Dendritic cell treated with granulocyte-macrophage colony-stimulating factor and Interleukin-4, amounts not matched to agents 40 ng/mL and 50 ng/mL, for 4 days (primary cell): ENCODE measurements at regions not wholly inside any gene's neighbourhood (a gene's known extent, or its start where the extent isn't known, plus 50 kb on each side); places are given as distances from the start of the nearest gene placed in this dataset.
"Not testable (repeated sequence)": the region's sequence is repeated elsewhere in the genome, so short reads cannot be mapped to it uniquely, and the experiment has no call there.

Experiments used
- H3K27ac Mint-ChIP-seq: one replicate; pipeline ENCODE4 v1.8.0; 2022; ENCODE audit warnings: mild to moderate bottlenecking, mixed read lengths
- H3K27me3 Mint-ChIP-seq: one replicate; pipeline ENCODE4 v1.8.0; 2022; ENCODE audit warnings: mild to moderate bottlenecking, mixed read lengths
- H3K36me3 Mint-ChIP-seq: one replicate; pipeline ENCODE4 v1.8.0; 2022; ENCODE audit warnings: low read depth, mixed read lengths
- H3K4me1 Mint-ChIP-seq: one replicate; pipeline ENCODE4 v1.8.0; 2022; ENCODE audit warnings: low read depth, mixed read lengths
- H3K4me3 Mint-ChIP-seq: one replicate; pipeline ENCODE4 v1.8.0; 2022; ENCODE audit warnings: mild to moderate bottlenecking, moderate library complexity, mixed read lengths
- H3K9me3 Mint-ChIP-seq: one replicate; pipeline ENCODE4 v1.8.0; 2022; ENCODE audit warnings: mixed read lengths
- intact Hi-C: fragments of 100-400 bp; cut with micrococcal nuclease; formaldehyde crosslinking; loops from one replicate; pipeline ENCODE4 v1.15.0; 2022

- Mint-ChIP-seq H3K9me3 (no peaks in the 10 kb centered on the region), H3K36me3 (no peaks in the 10 kb centered on the region), H3K4me3 (no peak overlapping the region), H3K27ac (no peak overlapping the region), H3K27me3 (no peaks in the 10 kb centered on the region), H3K4me1 (peaks cover 16% of the 10 kb centered on the region)
- intact Hi-C loops = no loop called here
Measured at GRCh38 chrX:150063674-150064073, 125.4 kb upstream of the EOLA2 start.

- intact Hi-C loops = no loop called here
- Mint-ChIP-seq H3K4me1 (no peaks in the 10 kb centered on the region), H3K27me3 (no peaks in the 10 kb centered on the region), H3K27ac (no peak overlapping the region), H3K36me3 (no peaks in the 10 kb centered on the region), H3K9me3 (no peaks in the 10 kb centered on the region), H3K4me3 (no peak overlapping the region)
Measured at GRCh38 chrX:150074175-150074574, 135.9 kb upstream of the EOLA2 start.

DNA sequence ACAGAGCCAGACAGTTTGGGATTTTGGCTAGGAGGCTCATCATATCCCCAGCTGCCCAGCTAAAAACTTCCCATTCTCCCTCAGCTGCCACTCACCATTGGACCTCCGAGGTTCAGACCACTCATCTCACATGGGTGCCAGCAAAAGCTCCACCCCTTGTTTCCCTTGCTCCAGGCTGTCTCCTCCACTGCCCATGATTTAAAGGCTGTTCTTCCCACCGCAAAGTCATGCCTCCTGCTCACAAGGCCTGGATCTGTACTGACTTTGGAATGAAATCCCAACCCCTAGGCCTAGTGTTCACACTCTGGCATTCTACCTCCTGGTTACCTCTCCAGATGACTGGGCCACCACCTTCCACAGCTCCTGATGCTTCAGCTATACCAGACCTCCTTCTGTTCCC, 142.2 kb upstream of the EOLA2 start:
- Mint-ChIP-seq H3K27me3 (no peaks in the 10 kb centered on the region), H3K27ac (no peak overlapping the region), H3K4me1 (no peaks in the 10 kb centered on the region), H3K36me3 (no peaks in the 10 kb centered on the region), H3K4me3 (no peak overlapping the region), H3K9me3 (no peaks in the 10 kb centered on the region)
- intact Hi-C loops = no loop called here

GRCh38 chrX:150081076-150081475, 142.8 kb upstream of the EOLA2 start:
- no peaks in the 10 kb centered on the region for H3K4me1 Mint-ChIP-seq
- H3K27ac Mint-ChIP-seq = no peak overlapping the region
- no peak overlapping the region for H3K4me3 Mint-ChIP-seq
- H3K9me3 Mint-ChIP-seq = no peaks in the 10 kb centered on the region
- no peaks in the 10 kb centered on the region for H3K36me3 Mint-ChIP-seq
- intact Hi-C loops = no loop called here
- H3K27me3 Mint-ChIP-seq = no peaks in the 10 kb centered on the region

DNA sequence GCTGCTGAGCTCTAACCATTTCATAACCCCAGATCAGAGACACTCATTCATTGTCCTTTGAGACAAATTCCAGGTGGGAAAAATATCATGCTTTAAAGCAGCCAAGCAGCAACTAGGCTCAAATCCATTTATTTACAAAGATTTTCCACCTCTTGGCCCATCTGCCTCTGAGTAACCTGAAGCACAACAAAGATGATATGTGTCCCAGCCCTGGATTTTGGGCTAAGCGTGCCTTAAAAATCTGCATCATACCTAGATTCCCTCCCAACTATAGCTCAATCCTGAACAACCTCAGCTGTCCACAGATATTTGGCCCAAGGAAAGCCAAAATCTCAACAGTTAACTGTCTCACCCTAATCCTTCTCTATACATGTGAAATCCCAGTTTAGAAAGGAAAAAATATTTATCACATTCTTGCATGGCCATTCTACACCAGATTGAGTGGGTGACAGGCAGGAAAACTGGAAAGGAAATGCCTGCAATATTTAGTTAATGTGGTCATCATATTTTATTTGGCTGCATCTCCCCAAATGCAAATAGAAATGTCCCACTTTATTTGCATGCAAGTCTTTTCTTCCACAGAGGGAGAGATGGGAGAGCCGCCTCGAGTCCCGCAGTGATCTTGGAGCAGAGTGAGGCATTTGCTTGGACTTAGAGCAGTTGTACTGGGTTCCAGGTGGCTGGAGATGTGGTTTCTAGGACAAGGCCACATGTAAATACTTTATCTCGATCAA, 146.4 kb upstream of the EOLA2 start:
- intact Hi-C loops = no loop called here
- H3K27ac Mint-ChIP-seq = no peak overlapping the region

DNA sequence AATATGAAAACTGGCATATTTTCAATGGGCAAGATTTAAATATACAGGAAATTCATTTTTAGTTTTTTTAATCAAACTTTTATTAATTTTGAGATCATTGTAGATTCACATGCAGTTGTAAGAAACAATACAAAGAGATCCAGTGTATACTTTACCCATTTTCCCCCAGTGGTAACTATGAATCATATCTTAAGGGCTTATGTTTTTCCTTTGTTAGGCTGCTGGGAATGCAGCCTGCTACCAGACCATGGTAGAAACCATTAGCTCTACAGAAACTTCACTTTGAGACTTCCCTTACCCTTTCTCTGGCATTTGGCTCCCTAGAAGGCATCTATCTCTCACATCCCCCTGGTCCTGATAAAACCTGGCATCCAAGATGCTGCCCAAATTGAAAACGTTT, 147.6 kb upstream of the EOLA2 start:
- Mint-ChIP-seq H3K4me3 (no peak overlapping the region), H3K4me1 (no peaks in the 10 kb centered on the region), H3K27me3 (no peaks in the 10 kb centered on the region), H3K27ac (no peak overlapping the region), H3K36me3 (no peaks in the 10 kb centered on the region), H3K9me3 (no peaks in the 10 kb centered on the region)
- intact Hi-C loops = no loop called here

More for the DNA sequence above, 146.4 kb upstream of the EOLA2 start:
- H3K27me3 Mint-ChIP-seq = no peaks in the 10 kb centered on the region
- H3K4me1 Mint-ChIP-seq = no peaks in the 10 kb centered on the region
- H3K36me3 Mint-ChIP-seq = no peaks in the 10 kb centered on the region
- H3K4me3 Mint-ChIP-seq = no peak overlapping the region
- no peaks in the 10 kb centered on the region for H3K9me3 Mint-ChIP-seq

DNA sequence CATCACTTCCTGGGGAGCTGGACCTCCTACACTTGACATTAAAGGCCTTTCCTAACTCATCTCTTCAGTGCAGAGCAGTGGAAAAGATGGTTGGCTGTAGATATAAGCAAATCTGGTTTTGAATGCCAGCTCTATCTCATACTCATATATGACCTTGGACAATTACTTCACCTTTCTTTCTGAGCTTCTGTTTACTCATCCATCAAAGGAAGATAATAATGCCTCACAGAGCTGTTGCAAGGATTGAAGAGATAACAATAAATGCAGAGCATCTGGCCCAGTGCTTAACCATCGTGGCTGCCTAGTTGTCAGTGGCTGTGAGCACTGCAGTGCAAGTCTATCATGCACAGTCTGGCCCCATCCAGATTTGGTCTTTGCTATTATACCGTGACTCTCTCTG, 148.1 kb upstream of the EOLA2 start:
- Mint-ChIP-seq H3K27me3 (no peaks in the 10 kb centered on the region), H3K36me3 (no peaks in the 10 kb centered on the region), H3K4me1 (no peaks in the 10 kb centered on the region), H3K4me3 (no peak overlapping the region), H3K27ac (no peak overlapping the region), H3K9me3 (no peaks in the 10 kb centered on the region)
- intact Hi-C loops = no loop called here

DNA sequence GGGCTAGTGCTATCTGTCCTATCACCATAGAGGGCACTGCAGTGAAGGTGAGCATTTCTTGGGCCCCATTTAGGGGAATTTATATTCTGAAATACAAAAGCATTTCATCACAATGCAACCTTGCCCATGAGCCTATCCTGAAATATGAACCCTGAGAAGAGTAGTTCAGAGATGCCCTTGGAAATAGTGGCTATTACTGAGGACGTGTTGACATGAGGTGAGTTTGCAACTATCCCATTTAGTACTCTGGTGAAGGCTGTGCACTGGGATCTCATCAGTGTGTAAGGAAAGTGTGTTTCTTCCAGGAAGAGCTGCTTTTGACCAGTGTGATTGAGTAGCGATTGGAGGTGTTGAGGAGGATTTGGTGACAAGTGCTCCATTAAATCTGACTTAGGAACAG, 149.3 kb upstream of the EOLA2 start:
- Mint-ChIP-seq H3K4me3 (no peak overlapping the region), H3K27me3 (no peaks in the 10 kb centered on the region), H3K4me1 (no peaks in the 10 kb centered on the region), H3K9me3 (no peaks in the 10 kb centered on the region), H3K27ac (no peak overlapping the region), H3K36me3 (no peaks in the 10 kb centered on the region)
- intact Hi-C loops = no loop called here

- Mint-ChIP-seq H3K27me3 (no peaks in the 10 kb centered on the region), H3K9me3 (no peaks in the 10 kb centered on the region), H3K4me1 (no peaks in the 10 kb centered on the region), H3K27ac (no peak overlapping the region), H3K36me3 (no peaks in the 10 kb centered on the region), H3K4me3 (no peak overlapping the region)
- intact Hi-C loops = no loop called here
Measured at GRCh38 chrX:150088042-150088441, 149.8 kb upstream of the EOLA2 start.

DNA sequence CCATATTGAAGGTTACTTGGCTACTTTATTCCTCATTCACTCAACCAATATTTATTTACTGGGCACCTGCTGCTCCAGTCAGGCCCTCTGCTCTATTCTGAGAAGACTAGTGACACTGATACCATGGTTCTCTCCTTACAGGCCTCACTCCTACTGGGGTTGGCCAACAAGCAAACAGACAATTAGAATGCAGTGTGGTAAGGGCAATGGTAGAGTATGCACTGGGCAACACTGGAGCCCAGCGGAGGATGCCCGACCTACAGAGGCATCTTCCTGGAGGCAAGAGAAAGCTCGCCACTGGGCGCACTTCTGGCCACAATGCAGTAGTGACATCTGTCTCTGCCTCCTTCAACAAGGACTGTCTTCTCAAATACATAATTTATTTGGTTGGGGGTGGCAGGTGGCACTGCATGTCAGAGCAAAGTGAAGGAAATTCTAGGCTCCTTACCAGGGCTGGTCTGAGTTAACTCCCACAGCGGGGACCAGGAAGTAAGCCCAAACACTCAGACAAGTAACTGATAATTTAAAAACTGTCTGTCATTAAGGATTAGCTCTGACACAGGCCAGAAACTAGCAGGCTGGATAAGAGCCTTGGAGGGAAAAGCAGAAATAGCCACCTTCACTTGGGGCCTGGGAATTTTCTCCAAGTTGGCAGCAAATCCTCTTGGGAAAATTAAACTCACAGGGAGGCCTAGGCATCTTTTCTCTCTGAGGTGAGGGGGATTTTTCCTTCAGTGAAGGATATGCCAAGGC, 150.7 kb upstream of the EOLA2 start:
- Mint-ChIP-seq H3K9me3 (no peaks in the 10 kb centered on the region), H3K27ac (no peak overlapping the region), H3K4me3 (no peak overlapping the region), H3K4me1 (no peaks in the 10 kb centered on the region), H3K36me3 (no peaks in the 10 kb centered on the region), H3K27me3 (no peaks in the 10 kb centered on the region)
- intact Hi-C loops = no loop called here

- intact Hi-C loops, H3K4me1 Mint-ChIP-seq, H3K27me3 Mint-ChIP-seq, H3K4me3 Mint-ChIP-seq, H3K36me3 Mint-ChIP-seq, H3K27ac Mint-ChIP-seq, H3K9me3 Mint-ChIP-seq: not testable (repeated sequence)
Measured at GRCh38 chrX:150091300-150091699, 153.0 kb upstream of the EOLA2 start.

DNA sequence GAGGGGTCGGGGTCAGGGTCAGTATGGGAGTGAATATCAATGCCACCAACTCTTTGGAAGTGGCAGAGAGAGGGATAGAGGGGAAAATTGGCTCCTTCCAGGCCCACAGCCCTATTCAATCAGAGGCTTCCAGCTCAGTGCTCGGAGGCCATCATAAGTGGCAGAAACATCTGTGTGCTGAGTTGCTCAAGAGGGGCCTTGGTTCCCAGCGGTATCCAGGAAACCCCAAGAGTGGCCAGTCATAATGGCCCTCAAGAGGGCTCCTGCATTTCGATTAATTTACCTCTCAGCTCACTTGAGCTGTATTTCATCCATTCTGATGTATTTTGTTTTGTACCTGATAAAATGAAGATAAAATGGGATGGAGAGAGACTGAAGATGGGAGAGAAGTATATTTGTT, 154.3 kb upstream of the EOLA2 start:
- H3K27ac Mint-ChIP-seq = no peak overlapping the region
- no peaks in the 10 kb centered on the region for H3K27me3 Mint-ChIP-seq
- intact Hi-C loops = no loop called here
- H3K4me3 Mint-ChIP-seq = no peak overlapping the region
- H3K4me1 Mint-ChIP-seq = no peaks in the 10 kb centered on the region
- H3K9me3 Mint-ChIP-seq = no peaks in the 10 kb centered on the region
- no peaks in the 10 kb centered on the region for H3K36me3 Mint-ChIP-seq

- Mint-ChIP-seq H3K9me3 (no peaks in the 10 kb centered on the region), H3K36me3 (no peaks in the 10 kb centered on the region), H3K4me3 (no peak overlapping the region), H3K27ac (no peak overlapping the region), H3K27me3 (peaks cover 1% of the 10 kb centered on the region), H3K4me1 (no peaks in the 10 kb centered on the region)
- intact Hi-C loops = no loop called here
Measured at GRCh38 chrX:150094375-150094774, 156.1 kb upstream of the EOLA2 start.

DNA sequence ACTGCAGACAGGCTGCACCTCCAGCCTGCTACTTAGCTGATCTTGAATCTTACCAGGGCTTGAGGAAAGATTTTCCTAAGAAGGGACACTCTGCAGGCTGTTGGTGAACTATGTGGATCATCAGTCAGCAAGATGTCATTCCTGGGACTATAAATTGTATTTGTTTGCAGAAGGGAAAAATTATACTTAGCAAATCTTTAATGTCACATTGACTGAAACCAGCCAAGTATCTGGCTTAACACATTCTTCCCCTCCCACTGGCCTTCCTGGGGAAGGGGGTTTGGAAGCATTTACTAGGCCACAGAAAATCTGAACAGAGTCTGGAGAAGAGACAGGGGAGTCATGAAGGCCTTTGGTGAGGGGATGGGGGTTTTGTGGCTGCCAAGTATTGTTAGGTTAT, 156.7 kb upstream of the EOLA2 start:
- Mint-ChIP-seq H3K36me3 (no peaks in the 10 kb centered on the region), H3K27ac (no peak overlapping the region), H3K9me3 (no peaks in the 10 kb centered on the region), H3K4me3 (no peak overlapping the region), H3K27me3 (peaks cover 1% of the 10 kb centered on the region), H3K4me1 (no peaks in the 10 kb centered on the region)
- intact Hi-C loops = no loop called here

- Mint-ChIP-seq H3K36me3 (no peaks in the 10 kb centered on the region), H3K27me3 (peaks cover 1% of the 10 kb centered on the region), H3K27ac (no peak overlapping the region), H3K4me3 (no peak overlapping the region), H3K4me1 (no peaks in the 10 kb centered on the region), H3K9me3 (no peaks in the 10 kb centered on the region)
- intact Hi-C loops = no loop called here
Measured at GRCh38 chrX:150099316-150099715, 161.0 kb upstream of the EOLA2 start.
